ENCODE measurements at regions not wholly inside any gene's neighbourhood (a gene's known extent, or its start where the extent isn't known, plus 50 kb on each side); places are given as distances from the start of the nearest gene placed in this dataset.
A peak's percentile ranks its signal among the peaks of the same experiment; 100 is the strongest.
"Not testable (repeated sequence)": the region's sequence is repeated elsewhere in the genome, so short reads cannot be mapped to it uniquely, and the experiment has no call there.

GRCh38 chr6:44727651-44728630 lies 340.4 kb downstream of the CDC5L start:
- peak; percentile 17 for DNase-seq

DNA sequence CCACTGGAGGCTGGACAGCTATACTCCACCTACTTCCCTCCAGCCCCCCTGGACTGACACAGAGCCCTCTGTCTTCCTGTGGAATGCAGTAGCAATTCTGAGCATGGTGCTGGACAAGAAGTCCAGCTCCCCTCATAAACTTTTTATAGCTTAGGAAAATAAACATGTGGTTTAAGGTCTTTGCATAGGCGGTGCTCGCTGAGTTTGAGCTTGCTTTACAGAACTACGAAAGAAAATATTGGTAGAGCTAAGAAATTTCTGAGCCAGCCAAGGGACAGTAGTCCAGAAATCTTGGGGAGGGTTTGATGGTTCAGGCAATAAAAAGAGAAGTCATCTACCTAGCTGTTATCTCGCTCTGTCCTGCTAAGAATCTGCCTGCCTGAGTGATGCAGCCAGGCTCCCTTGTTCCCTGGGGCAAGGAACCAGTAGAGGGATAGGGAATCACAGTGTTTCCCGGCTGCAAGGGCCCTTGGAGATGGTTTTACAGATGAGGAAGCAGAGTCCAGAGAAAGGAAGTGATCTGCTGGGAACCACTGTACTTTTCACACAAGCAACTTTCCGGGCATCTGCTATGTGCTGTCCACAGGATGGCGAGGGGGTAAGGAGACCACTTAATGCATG lies 343.4 kb downstream of the CDC5L start:
- DNase-seq = no peak

- DNase-seq = no peak
Observed at GRCh38 chr6:44731485-44732095, 344.1 kb downstream of the CDC5L start.

GRCh38 chr6:44732243-44732642 lies 344.7 kb downstream of the CDC5L start:
- no peak for DNase-seq

- DNase-seq = peak; percentile 7
Observed at GRCh38 chr6:44733126-44733525, 345.6 kb downstream of the CDC5L start.

GRCh38 chr6:44733868-44734267 lies 346.4 kb downstream of the CDC5L start:
- DNase-seq = no peak

- no peak for DNase-seq
Observed at GRCh38 chr6:44734886-44735629, 347.6 kb downstream of the CDC5L start.

- no peak for DNase-seq
Observed at GRCh38 chr6:44735630-44735963, 348.1 kb downstream of the CDC5L start.

DNA sequence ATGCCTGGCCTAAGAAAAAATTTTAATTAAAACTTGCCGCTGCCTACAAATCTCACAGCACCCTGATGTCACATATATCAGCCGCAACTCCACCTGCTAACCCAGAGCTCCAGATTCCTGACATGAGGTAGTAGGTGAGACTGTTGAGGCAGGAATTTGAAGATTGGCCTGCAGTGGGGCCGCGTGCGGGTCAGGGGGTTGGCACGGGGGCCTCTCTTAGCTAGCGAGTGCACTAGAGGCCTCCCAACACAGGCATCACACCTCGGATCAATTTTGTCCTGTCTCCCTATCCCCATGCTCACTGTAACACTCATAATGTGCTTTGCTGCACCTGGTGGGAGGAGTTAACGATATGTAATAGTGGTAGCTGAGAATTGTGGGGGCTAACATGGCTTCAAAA lies 349.8 kb downstream of the CDC5L start:
- no peak for DNase-seq

DNA sequence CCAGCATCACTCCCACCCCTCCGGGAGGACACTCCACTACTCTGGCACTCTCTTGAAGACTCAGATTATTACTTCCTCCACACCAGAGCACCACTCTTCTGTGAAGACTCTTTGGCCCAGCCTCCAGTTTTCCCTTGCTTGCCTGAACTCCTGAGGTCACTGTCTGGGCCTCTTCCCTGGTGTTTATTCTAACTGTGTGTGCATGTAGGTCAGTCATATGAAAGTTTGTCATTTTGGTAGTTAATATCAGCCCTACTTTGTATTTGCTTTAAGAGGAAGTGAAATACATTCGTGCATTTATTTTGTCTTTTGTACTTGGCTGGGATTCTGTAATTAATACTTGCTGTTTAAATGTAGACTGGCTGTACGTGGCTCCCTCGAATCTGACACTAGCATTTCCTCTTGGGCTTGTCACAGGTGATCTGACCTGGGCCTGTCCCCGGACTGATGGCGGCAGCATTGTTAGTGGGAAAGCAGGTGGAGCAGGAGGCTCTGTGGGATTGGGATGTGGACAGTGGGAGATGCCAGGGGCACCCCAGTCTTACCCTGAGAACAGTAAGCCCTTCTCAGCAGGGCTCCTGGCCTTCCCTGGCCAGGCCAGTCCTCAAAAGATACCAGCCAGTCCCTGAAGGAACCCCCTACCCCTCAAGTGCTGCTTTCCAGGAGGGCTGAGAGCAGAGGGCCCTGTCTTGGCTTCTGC lies 350.5 kb downstream of the CDC5L start:
- no peak for DNase-seq

DNA sequence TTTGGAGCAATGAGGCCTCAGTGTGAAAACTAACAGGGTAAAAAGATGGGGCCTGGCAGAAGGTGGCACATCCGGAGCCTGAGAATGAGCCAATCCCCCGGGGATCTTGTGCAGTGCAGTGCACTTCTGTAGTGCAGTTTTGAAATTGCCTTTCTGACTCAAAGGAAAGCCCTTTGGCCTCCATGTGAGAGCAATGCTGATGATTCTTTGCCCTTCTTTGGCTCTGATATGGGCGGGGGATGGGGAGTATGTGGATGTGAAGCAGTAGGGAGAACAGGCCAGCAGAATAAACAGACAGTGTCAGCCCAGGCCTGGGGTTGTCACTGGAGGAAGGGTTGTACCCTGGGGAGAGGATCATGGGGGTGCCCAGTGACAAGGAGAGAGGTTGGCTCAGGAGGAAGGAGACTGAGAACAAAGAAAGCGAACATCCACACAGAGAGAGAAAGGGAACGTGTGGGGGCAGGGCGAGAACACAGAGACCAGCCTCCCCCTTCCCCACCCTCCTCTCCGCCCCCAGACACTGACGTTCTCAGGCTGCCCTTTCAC lies 351.2 kb downstream of the CDC5L start:
- no peak for DNase-seq

GRCh38 chr6:44739181-44739580 lies 351.7 kb downstream of the CDC5L start:
- DNase-seq = no peak

GRCh38 chr6:44740566-44741120 lies 353.1 kb downstream of the CDC5L start:
- DNase-seq = no peak

DNA sequence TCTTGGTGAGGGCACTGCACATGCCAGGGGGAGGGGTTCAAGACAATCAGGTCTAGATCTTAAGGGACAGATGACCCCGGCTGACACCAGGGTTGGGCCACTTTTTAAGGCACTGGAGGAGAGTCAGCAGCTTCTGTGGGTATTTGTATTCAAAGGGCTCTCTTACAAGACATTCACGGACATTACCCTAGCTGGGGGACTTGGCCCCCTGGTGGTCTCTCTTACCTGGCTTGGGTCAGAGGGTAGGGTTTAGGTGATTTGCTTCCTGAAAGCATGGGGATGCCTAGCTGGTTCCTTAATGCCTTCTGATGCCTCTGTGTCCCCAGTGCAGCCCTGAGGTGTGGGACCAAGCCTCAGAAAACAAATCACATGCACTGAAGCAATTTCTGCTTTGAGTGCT lies 354.7 kb downstream of the CDC5L start:
- no peak for DNase-seq

DNA sequence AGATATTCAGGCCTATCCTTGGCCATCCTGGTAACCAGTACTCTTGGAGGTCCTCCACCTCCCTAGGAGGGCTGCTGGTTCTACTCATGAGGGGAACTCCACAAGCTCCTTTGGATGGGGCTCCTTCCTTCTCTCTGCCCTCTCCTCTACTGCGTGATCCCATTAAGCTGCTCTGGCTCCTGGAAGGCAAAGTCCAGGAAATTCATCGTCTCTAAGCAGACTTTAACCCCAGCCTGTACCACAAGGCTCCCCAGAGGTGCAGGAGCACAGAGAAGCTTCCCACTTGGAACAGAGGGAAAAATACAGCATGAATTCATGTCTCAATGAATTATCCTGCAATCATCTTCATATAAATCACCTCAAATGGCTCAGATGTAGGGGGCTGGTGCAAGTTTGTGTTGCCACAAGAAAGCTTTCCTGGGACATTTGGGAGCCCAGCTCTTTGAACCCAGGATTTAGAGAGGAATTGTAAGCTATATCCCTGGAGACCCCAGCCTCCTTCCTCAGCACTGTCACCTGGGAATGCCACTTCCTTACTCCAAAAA lies 355.4 kb downstream of the CDC5L start:
- no peak for DNase-seq

DNA sequence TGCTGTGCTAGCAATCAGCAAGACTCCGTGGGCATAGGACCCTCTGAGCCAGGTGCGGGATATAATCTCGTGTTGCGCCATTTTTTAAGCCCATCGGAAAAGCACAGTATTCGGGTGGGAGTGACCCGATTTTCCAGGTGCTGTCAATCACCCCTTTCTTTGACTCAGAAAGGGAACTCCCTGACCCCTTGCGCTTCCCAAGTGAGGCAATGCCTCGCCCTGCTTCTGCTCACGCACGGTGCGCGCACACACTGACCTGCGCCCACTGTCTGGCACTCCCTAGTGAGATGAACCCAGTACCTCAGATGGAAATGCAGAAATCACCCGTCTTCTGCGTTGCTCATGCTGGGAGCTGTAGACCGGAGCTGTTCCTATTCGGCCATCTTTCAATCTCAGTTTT lies 372.6 kb downstream of the CDC5L start:
- DNase-seq = not testable (repeated sequence)

- DNase-seq = no peak
Observed at GRCh38 chr6:44761046-44761445, 373.5 kb downstream of the CDC5L start.

- no peak for DNase-seq
Observed at GRCh38 chr6:44762496-44762895, 375.0 kb downstream of the CDC5L start.

DNA sequence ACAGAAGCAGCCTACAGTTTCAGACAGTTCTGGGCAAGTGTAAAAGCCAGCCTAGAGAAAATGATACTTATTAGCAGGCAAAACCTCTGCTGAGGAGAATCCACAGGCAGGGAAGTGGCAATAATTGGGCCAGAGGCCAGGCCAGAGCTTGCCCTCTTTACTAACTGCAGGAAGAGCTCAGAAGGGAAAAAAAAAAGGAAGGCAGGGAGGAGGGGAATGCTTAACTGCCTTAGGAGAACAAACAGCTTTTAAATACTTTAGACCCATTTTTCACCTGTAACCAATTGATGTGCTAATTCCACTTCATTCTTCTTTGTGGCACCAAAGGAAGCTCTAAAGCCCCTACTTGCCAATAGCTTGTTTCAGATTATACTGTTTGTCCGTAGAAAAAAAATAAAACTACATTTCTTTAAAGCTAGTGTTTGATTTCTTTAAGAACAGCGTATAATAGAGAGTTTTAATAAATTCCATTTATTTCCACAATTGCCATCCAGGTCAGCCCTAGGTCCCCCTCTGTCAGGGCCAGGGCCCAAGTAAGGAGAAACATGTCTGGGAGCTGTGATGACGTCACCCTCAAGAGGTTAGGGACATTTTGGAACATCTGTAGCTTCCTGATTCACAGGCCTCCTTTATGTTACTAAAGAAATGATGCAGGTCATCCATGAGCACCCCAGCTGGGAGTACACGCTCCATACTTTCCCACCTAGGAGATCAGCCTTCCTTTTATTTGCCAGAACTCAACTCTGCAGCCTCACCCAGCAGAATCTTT lies 384.3 kb downstream of the CDC5L start:
- peak; percentile 25 for DNase-seq

DNA sequence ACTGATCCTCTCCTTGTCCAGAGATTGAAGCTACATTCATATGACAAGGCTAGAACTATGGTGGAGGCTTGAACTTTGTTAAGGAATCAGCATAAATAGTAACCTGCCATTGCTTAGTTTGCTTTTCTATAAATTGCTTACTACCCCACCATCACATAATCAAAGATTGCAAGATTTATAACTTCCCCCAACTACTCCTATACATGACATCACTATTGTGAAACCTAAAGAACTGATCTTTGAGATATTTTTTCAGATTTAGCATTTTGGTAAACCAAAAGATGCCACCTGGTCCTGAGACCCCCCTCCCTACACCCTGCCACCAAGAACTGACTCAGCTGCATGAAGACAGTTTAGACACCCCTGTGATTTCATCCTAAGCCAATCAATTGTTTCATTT lies 385.3 kb downstream of the CDC5L start:
- DNase-seq = no peak

DNA sequence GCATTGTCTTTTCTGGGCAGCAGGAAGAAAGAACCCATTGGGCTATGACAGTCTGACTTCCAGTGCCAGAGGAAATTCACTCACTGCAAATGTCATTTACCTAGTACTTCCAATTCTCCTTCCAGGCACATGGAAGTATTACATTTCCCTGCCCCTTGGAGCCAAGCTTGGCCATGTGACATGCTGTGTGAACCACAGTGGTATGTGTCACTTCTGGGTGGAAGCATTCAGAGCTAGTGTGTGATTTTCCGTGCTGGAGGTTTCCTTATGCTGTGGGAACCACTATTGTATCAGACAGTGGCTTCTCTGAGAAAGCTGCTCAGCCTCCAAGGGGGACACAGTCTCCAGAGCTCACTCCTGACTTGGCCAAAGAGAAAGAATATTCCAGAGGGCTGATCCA lies 387.6 kb downstream of the CDC5L start:
- DNase-seq = no peak
